ENCODE measurements at regions not wholly inside any gene's neighbourhood (a gene's known extent, or its start where the extent isn't known, plus 50 kb on each side); places are given as distances from the start of the nearest gene placed in this dataset.

- TF ChIP-seq ZFX (IDR thresholded peaks at IDR 0.05; ENCODE audit: borderline replicate concordance) (no peak), CTCF (IDR thresholded peaks at IDR 0.05) (no peak)
Observed at GRCh38 chr7:53539558-53539957, 504.1 kb downstream of the POM121L12 start.

Data from 22Rv1 (cell line).